HepG2 (cell line): ENCODE measurements at regions not wholly inside any gene's neighbourhood (a gene's known extent, or its start where the extent isn't known, plus 50 kb on each side); places are given as distances from the start of the nearest gene placed in this dataset.

Experiments used
- PHF8 ChIP-seq: sonication (generic); formaldehyde crosslinking; IDR thresholded peaks from 2 replicates; pipeline ENCODE4 v1.5.0; 2020; ENCODE audit warnings: missing genetic modification reagents
- SYNCRIP ChIP-seq: fragments of 200-400 bp; formaldehyde crosslinking; IDR thresholded peaks from 2 replicates; pipeline ENCODE4 v1.6.1; 2018; ENCODE audit warnings: mild to moderate bottlenecking, low read depth, low read length; ENCODE audit not compliant: insufficient read depth
- ZBTB3 ChIP-seq: sonication (generic); formaldehyde crosslinking; IDR thresholded peaks from 2 replicates; pipeline ENCODE4 v1.4.0; 2020; ENCODE audit warnings: low read depth, mild to moderate bottlenecking, moderate library complexity, missing genetic modification reagents, borderline replicate concordance

- TF ChIP-seq SYNCRIP = no peak
- TF ChIP-seq ZBTB3 (CRISPR knock-in tag) = no peak
- no peak for TF ChIP-seq PHF8 (CRISPR knock-in tag)
These were observed 1598.4 kb upstream of the TMEM132C start for GRCh38 chr12:126668538-126668937.
